ENCODE measurements at regions not wholly inside any gene's neighbourhood (a gene's known extent, or its start where the extent isn't known, plus 50 kb on each side); places are given as distances from the start of the nearest gene placed in this dataset.

GRCh38 chr4:138826754-138827153, 188.8 kb upstream of the NOCT start:
- CTCF ChIA-PET: no interaction called here
- intact Hi-C loops (cut with micrococcal nuclease; ENCODE audit: unreplicated experiment): no loop called here
- TF ChIP-seq CTCF (IDR thresholded peaks at IDR 0.05; ENCODE audit: unreplicated experiment): no peak
- no TSS peak for BruUV-seq (replicated peaks)
- DNase-seq: no peak
- no peak overlapping the region for H3K27ac Mint-ChIP-seq (ENCODE audit: unreplicated experiment)
- H3K9me3 Mint-ChIP-seq (ENCODE audit: low read depth, unreplicated experiment): no peaks in the 10 kb centered on the region
- no peaks in the 10 kb centered on the region for H3K4me1 Mint-ChIP-seq (ENCODE audit: low read depth, unreplicated experiment)
- H3K4me3 Mint-ChIP-seq (ENCODE audit: low read depth, unreplicated experiment): no peak overlapping the region
- H3K27me3 Mint-ChIP-seq (ENCODE audit: unreplicated experiment): peaks cover 16% of the 10 kb centered on the region
- H3K36me3 Mint-ChIP-seq (ENCODE audit: insufficient read depth, unreplicated experiment): no peaks in the 10 kb centered on the region

- H3K36me3 Mint-ChIP-seq (ENCODE audit: insufficient read depth, unreplicated experiment): no peaks in the 10 kb centered on the region
- no TSS peak for BruUV-seq (replicated peaks)
- no peaks in the 10 kb centered on the region for H3K4me1 Mint-ChIP-seq (ENCODE audit: low read depth, unreplicated experiment)
- no peak overlapping the region for H3K4me3 Mint-ChIP-seq (ENCODE audit: low read depth, unreplicated experiment)
- H3K27me3 Mint-ChIP-seq (ENCODE audit: unreplicated experiment): peaks cover 16% of the 10 kb centered on the region
- CTCF ChIA-PET: no interaction called here
- DNase-seq: no peak
- TF ChIP-seq CTCF (IDR thresholded peaks at IDR 0.05; ENCODE audit: unreplicated experiment): no peak
- no peak overlapping the region for H3K27ac Mint-ChIP-seq (ENCODE audit: unreplicated experiment)
- H3K9me3 Mint-ChIP-seq (ENCODE audit: low read depth, unreplicated experiment): no peaks in the 10 kb centered on the region
- intact Hi-C loops (cut with micrococcal nuclease; ENCODE audit: unreplicated experiment): no loop called here
These were observed 189.3 kb upstream of the NOCT start for GRCh38 chr4:138826322-138826721.

- no TSS peak for BruUV-seq (replicated peaks)
- Mint-ChIP-seq H3K4me3 (ENCODE audit: low read depth, unreplicated experiment) (no peak overlapping the region), H3K27ac (ENCODE audit: unreplicated experiment) (no peak overlapping the region), H3K9me3 (ENCODE audit: low read depth, unreplicated experiment) (no peaks in the 10 kb centered on the region), H3K4me1 (ENCODE audit: low read depth, unreplicated experiment) (no peaks in the 10 kb centered on the region), H3K36me3 (ENCODE audit: insufficient read depth, unreplicated experiment) (no peaks in the 10 kb centered on the region), H3K27me3 (ENCODE audit: unreplicated experiment) (peaks cover 16% of the 10 kb centered on the region)
- DNase-seq: no peak
- CTCF ChIA-PET: no interaction called here
- intact Hi-C loops (cut with micrococcal nuclease; ENCODE audit: unreplicated experiment): no loop called here
- TF ChIP-seq CTCF (IDR thresholded peaks at IDR 0.05; ENCODE audit: unreplicated experiment): no peak
These were observed 194.2 kb upstream of the NOCT start for GRCh38 chr4:138821331-138821730.

- no TSS peak for BruUV-seq (replicated peaks)
- no peak for DNase-seq
- Mint-ChIP-seq H3K4me3 (ENCODE audit: low read depth, unreplicated experiment) (no peak overlapping the region), H3K27me3 (ENCODE audit: unreplicated experiment) (no peaks in the 10 kb centered on the region), H3K9me3 (ENCODE audit: low read depth, unreplicated experiment) (no peaks in the 10 kb centered on the region), H3K4me1 (ENCODE audit: low read depth, unreplicated experiment) (no peaks in the 10 kb centered on the region), H3K27ac (ENCODE audit: unreplicated experiment) (no peak overlapping the region), H3K36me3 (ENCODE audit: insufficient read depth, unreplicated experiment) (no peaks in the 10 kb centered on the region)
- intact Hi-C loops (cut with micrococcal nuclease; ENCODE audit: unreplicated experiment): no loop called here
- TF ChIP-seq CTCF (IDR thresholded peaks at IDR 0.05; ENCODE audit: unreplicated experiment): no peak
- CTCF ChIA-PET: no interaction called here
These were observed 198.7 kb upstream of the NOCT start for GRCh38 chr4:138816875-138817274.

GRCh38 chr4:138815811-138816210, 199.8 kb upstream of the NOCT start:
- H3K9me3 Mint-ChIP-seq (ENCODE audit: low read depth, unreplicated experiment): no peaks in the 10 kb centered on the region
- H3K4me3 Mint-ChIP-seq (ENCODE audit: low read depth, unreplicated experiment): no peak overlapping the region
- CTCF ChIA-PET: no interaction called here
- DNase-seq: no peak
- no TSS peak for BruUV-seq (replicated peaks)
- intact Hi-C loops (cut with micrococcal nuclease; ENCODE audit: unreplicated experiment): no loop called here
- H3K4me1 Mint-ChIP-seq (ENCODE audit: low read depth, unreplicated experiment): no peaks in the 10 kb centered on the region
- no peak overlapping the region for H3K27ac Mint-ChIP-seq (ENCODE audit: unreplicated experiment)
- TF ChIP-seq CTCF (IDR thresholded peaks at IDR 0.05; ENCODE audit: unreplicated experiment): no peak
- no peaks in the 10 kb centered on the region for H3K36me3 Mint-ChIP-seq (ENCODE audit: insufficient read depth, unreplicated experiment)
- no peaks in the 10 kb centered on the region for H3K27me3 Mint-ChIP-seq (ENCODE audit: unreplicated experiment)

All from Calu3 (cell line).